HCT116 (cell line): ENCODE measurements at regions not wholly inside any gene's neighbourhood (a gene's known extent, or its start where the extent isn't known, plus 50 kb on each side); places are given as distances from the start of the nearest gene placed in this dataset.

ENCODE experiments used
- ATAC-seq: fragments of 200-7000 bp; cut with Tn5 transposase; 2 replicates; pipeline ENCODE4 v1.9.1; 2020; ENCODE audit warnings: mild to moderate bottlenecking, moderate library complexity
- BruUV-seq: library from RNA; stranded (reverse); fragments of 400-500 nt; replicated peaks from 2 replicates; lab custom pipeline; 2021; lab: Mats Ljungman, UMichigan
- CTCF ChIA-PET: fragments of 300-600 bp; sonication (Branson Sonifier 250); formaldehyde crosslinking; loops from one replicate; lab custom pipeline; 2021; ENCODE audit warnings: antibody characterized with exemption; lab: Charles Lee
- POLR2A ChIA-PET: fragments of 300-600, 350-600 bp; sonication (Branson Sonifier 250); formaldehyde crosslinking; loops from one replicate; lab custom pipeline; 2021; ENCODE audit warnings: antibody characterized with exemption; lab: Charles Lee
- RAD21 ChIA-PET, 2 experiments: fragments of 300-600 bp; sonication (Branson Sonifier 250); formaldehyde crosslinking; loops; one replicate each; lab custom pipeline; 2023; ENCODE audit warnings: low total read pairs in 2 of 2; ENCODE audit not compliant: uncharacterized antibody in 2 of 2, unreplicated experiment in 2 of 2, low non-redundant PET in 1 of 2; lab: Charles Lee
- DNase-seq: peaks from one replicate; pipeline ENCODE4 v3.0.0-alpha.2; 2010; ENCODE audit warnings: low read depth, low spot score
- H2AFZ ChIP-seq: fragments of 200-600 bp; shearing (Covaris generic), sonication (generic); 2 replicates; pipeline ENCODE4 v1.6.1; 2017; ENCODE audit warnings: low read depth, mixed run types, mixed read lengths, antibody characterized with exemption, low read length; ENCODE audit not compliant: poor library complexity, severe bottlenecking
- H3K27ac ChIP-seq: 2 replicates; pipeline ENCODE4 v1.5.1; 2012; ENCODE audit warnings: low read depth, low read length
- H3K27me3 ChIP-seq: fragments of 200-600 bp; sonication (generic); 2 replicates; pipeline ENCODE4 v1.6.1; 2016; ENCODE audit warnings: mixed run types, low read length, mixed read lengths; ENCODE audit not compliant: insufficient read depth
- H3K36me3 ChIP-seq, 2 experiments: fragments of 200-500 bp in 1 of 2; fragments of 200-600 bp in 1 of 2; sonication (Bioruptor generic) in 1 of 2; sonication (generic) in 1 of 2; 2 replicates each; pipeline versions ENCODE4 v1.5.1 to v1.6.1; 2014 to 2016; ENCODE audit warnings: low read length in 2 of 2, inconsistent platforms in 1 of 2, mixed read lengths in 1 of 2, mixed run types in 1 of 2; ENCODE audit not compliant: insufficient read depth in 2 of 2, control insufficient read depth in 1 of 2
- H3K4me1 ChIP-seq, 2 experiments: fragments of 200-600 bp in 1 of 2; sonication (generic) in 1 of 2; 2 replicates each; pipeline versions ENCODE4 v1.5.1 to v1.6.1; 2012 to 2017; ENCODE audit warnings: low read length in 2 of 2, inconsistent platforms in 1 of 2, mild to moderate bottlenecking in 1 of 2, mixed read lengths in 1 of 2, mixed run types in 1 of 2, moderate library complexity in 1 of 2; ENCODE audit not compliant: insufficient read depth in 2 of 2, control insufficient read depth in 1 of 2
- H3K4me2 ChIP-seq: fragments of 200-600 bp; sonication (generic); 2 replicates; pipeline ENCODE4 v1.6.1; 2017; ENCODE audit warnings: mixed run types, low read length, mixed read lengths
- H3K4me3 ChIP-seq, 2 experiments: fragments of 200-600 bp in 1 of 2; sonication (generic) in 1 of 2; replicated peaks in 1 of 2; 2 replicates each; pipeline ENCODE4 v1.5.1; 2011 to 2016; ENCODE audit warnings: low read length in 2 of 2, control low read depth in 1 of 2, low read depth in 1 of 2, mild to moderate bottlenecking in 1 of 2, mixed read lengths in 1 of 2, mixed run types in 1 of 2
- H3K79me2 ChIP-seq: fragments of 200-600 bp; sonication (generic); 2 replicates; pipeline ENCODE4 v1.6.1; 2017; ENCODE audit warnings: mild to moderate bottlenecking, mixed run types, low read length, moderate library complexity, mixed read lengths; ENCODE audit not compliant: insufficient read depth
- H3K9ac ChIP-seq: fragments of 200-600 bp; sonication (generic); 2 replicates; pipeline ENCODE4 v1.6.1; 2016; ENCODE audit warnings: low read length, mixed read lengths
- H3K9me2 ChIP-seq: fragments of 200-600 bp; sonication (generic), shearing (Covaris generic); 2 replicates; pipeline ENCODE4 v1.6.1; 2017; ENCODE audit warnings: mixed run types, mild to moderate bottlenecking, moderate library complexity; ENCODE audit not compliant: insufficient read depth
- H3K9me3 ChIP-seq, 2 experiments: fragments of 200-500 bp in 1 of 2; fragments of 200-600 bp in 1 of 2; sonication (Bioruptor generic) in 1 of 2; sonication (generic) in 1 of 2; 2 replicates each; pipeline ENCODE4 v1.6.1; 2014 to 2017; ENCODE audit warnings: low read length in 2 of 2, mixed read lengths in 2 of 2, inconsistent platforms in 1 of 2, low read depth in 1 of 2, mild to moderate bottlenecking in 1 of 2, mixed run types in 1 of 2, moderate library complexity in 1 of 2; ENCODE audit not compliant: control insufficient read depth in 1 of 2, insufficient read depth in 1 of 2
- H4K20me1 ChIP-seq: fragments of 200-600 bp; sonication (generic), shearing (Covaris generic); 2 replicates; pipeline ENCODE4 v1.6.1; 2017; ENCODE audit warnings: mixed run types, mild to moderate bottlenecking, moderate library complexity; ENCODE audit not compliant: insufficient read depth
- CBX3 ChIP-seq: IDR thresholded peaks from 2 replicates; pipeline ENCODE4 v1.6.1; 2012; ENCODE audit warnings: low read depth
- CTCF ChIP-seq, 3 experiments: fragments of 200-600 bp in 1 of 3; sonication (generic) in 1 of 3; IDR thresholded peaks in 2 of 3; conservative IDR thresholded peaks in 1 of 3; 2 replicates each; pipeline ENCODE4 v1.5.1; 2012 to 2017; ENCODE audit warnings: low read depth in 2 of 3, low read length in 2 of 3, antibody characterized with exemption in 1 of 3, borderline replicate concordance in 1 of 3, control low read depth in 1 of 3, mild to moderate bottlenecking in 1 of 3, mixed read lengths in 1 of 3, mixed run types in 1 of 3, moderate library complexity in 1 of 3; ENCODE audit not compliant: insufficient read depth in 1 of 3
- ELF1 ChIP-seq: IDR thresholded peaks from 2 replicates; pipeline ENCODE4 v1.6.1; 2012; ENCODE audit warnings: low read depth, borderline replicate concordance
- EZH2 ChIP-seq: fragments of 200-600 bp; sonication (generic); IDR thresholded peaks from 2 replicates; pipeline ENCODE4 v1.6.1; 2017; ENCODE audit warnings: antibody characterized with exemption, mixed run types
- EZH2phosphoT487 ChIP-seq: fragments of 200-600 bp; IDR thresholded peaks from 2 replicates; pipeline ENCODE4 v1.6.1; 2018; ENCODE audit warnings: antibody characterized with exemption, borderline replicate concordance
- FOSL1 ChIP-seq: IDR thresholded peaks from 2 replicates; pipeline ENCODE4 v1.6.1; 2012; ENCODE audit warnings: low read depth
- MAX ChIP-seq: IDR thresholded peaks from 2 replicates; pipeline ENCODE4 v1.6.1; 2012
- POLR2A ChIP-seq: IDR thresholded peaks from 2 replicates; pipeline ENCODE4 v1.7.0; 2011; ENCODE audit warnings: borderline replicate concordance; ENCODE audit not compliant: insufficient read depth, insufficient read length; ENCODE audit errors: extremely low read depth
- RAD21 ChIP-seq: IDR thresholded peaks from 2 replicates; pipeline ENCODE4 v1.6.1; 2012; ENCODE audit warnings: low read depth, mild to moderate bottlenecking
- SRF ChIP-seq: IDR thresholded peaks from 2 replicates; pipeline ENCODE4 v1.6.1; 2012; ENCODE audit warnings: low read depth
- YY1 ChIP-seq: IDR thresholded peaks from 2 replicates; pipeline ENCODE4 v1.6.1; 2011; ENCODE audit warnings: low read length, low read depth, moderate library complexity, mild to moderate bottlenecking; ENCODE audit not compliant: insufficient replicate concordance; ENCODE audit errors: extremely low read depth
- ZBTB33 ChIP-seq: IDR thresholded peaks from 2 replicates; pipeline ENCODE4 v1.6.1; 2011; ENCODE audit warnings: mild to moderate bottlenecking, low read length, moderate library complexity; ENCODE audit not compliant: insufficient replicate concordance; ENCODE audit errors: extremely low read depth
- ZNF274 ChIP-seq: fragments of 200-500 bp; sonication (Bioruptor generic); IDR thresholded peaks from 2 replicates; pipeline ENCODE4 v1.6.1; 2014; ENCODE audit warnings: mild to moderate bottlenecking, low read depth, low read length, inconsistent platforms
- intact Hi-C: fragments of 100-400 bp; cut with micrococcal nuclease; formaldehyde crosslinking; loops from 2 replicates; pipeline ENCODE4 v1.10.0; 2022

GRCh38 chr10:130936851-130937250, 374.7 kb downstream of the TCERG1L start:
- POLR2A ChIA-PET, result no interaction called here
- no peak overlapping the region for H3K9ac ChIP-seq

GRCh38 chr10:130938051-130938450, 373.5 kb downstream of the TCERG1L start:
- Histone ChIP-seq H3K4me3 (no peak overlapping the region), H3K27ac (no peak overlapping the region), H3K79me2 (no peaks in the 10 kb centered on the region), H2AFZ (no peak overlapping the region)
- TF ChIP-seq RAD21 (no peak), SRF (no peak), ZBTB33 (no peak), ELF1 (no peak), YY1 (no peak), MAX (no peak), CBX3 (no peak), FOSL1 (no peak), ZNF274 (no peak)
- TF ChIP-seq, all 23 proteins: peak for 0
- DNase-seq (no peak), ATAC-seq (no peak)
- no peaks in the 10 kb centered on the region for H4K20me1 ChIP-seq
- no peaks in the 10 kb centered on the region for H3K27me3 ChIP-seq
- H3K9me2 ChIP-seq, result no peaks in the 10 kb centered on the region
- H3K9me3 ChIP-seq, result no peaks in the 10 kb centered on the region
- BruUV-seq, result no TSS peak
- ChIA-PET POLR2A (no interaction called here), CTCF (no interaction called here), RAD21 (no interaction called here)
- intact Hi-C loops, result no loop called here
- no peaks in the 10 kb centered on the region for H3K36me3 ChIP-seq
- H3K9ac ChIP-seq, result no peak overlapping the region
- H3K4me2 ChIP-seq, result no peak overlapping the region
- H3K4me1 ChIP-seq, result no peaks in the 10 kb centered on the region

More at GRCh38 chr10:130936851-130937250, 374.7 kb downstream of the TCERG1L start:
- no peaks in the 10 kb centered on the region for H3K79me2 ChIP-seq
- H3K9me3 ChIP-seq, result no peaks in the 10 kb centered on the region
- no peaks in the 10 kb centered on the region for H3K36me3 ChIP-seq
- ChIA-PET CTCF (no interaction called here), RAD21 (no interaction called here)
- DNase-seq (no peak), ATAC-seq (no peak)
- H3K27me3 ChIP-seq, result no peaks in the 10 kb centered on the region
- no peak overlapping the region for H3K27ac ChIP-seq
- no peak overlapping the region for H3K4me2 ChIP-seq
- TF ChIP-seq RAD21, result no peak
- no peak for TF ChIP-seq EZH2
- TF ChIP-seq CTCF (IDR thresholded peaks at IDR 0.05 in 2 of 3, conservative IDR thresholded peaks at IDR 0.05 in 1 of 3; ENCODE audit: borderline replicate concordance in 1 of 3, insufficient read depth in 1 of 3, low read depth in 2 of 3, low read length in 2 of 3), result no peak
- TF ChIP-seq ELF1, result no peak
- TF ChIP-seq YY1, result no peak
- TF ChIP-seq EZH2phosphoT487, result no peak
- no peak for TF ChIP-seq POLR2A
- H2AFZ ChIP-seq, result no peak overlapping the region
- H3K9me2 ChIP-seq, result no peaks in the 10 kb centered on the region
- intact Hi-C loops, result no loop called here
- no TSS peak for BruUV-seq
- H3K4me3 ChIP-seq, result no peak overlapping the region
- H3K4me1 ChIP-seq, result no peaks in the 10 kb centered on the region
- no peaks in the 10 kb centered on the region for H4K20me1 ChIP-seq
